Neuronal stem cell (in vitro differentiated cells): ENCODE measurements at regions not wholly inside any gene's neighbourhood (a gene's known extent, or its start where the extent isn't known, plus 50 kb on each side); places are given as distances from the start of the nearest gene placed in this dataset.

ENCODE experiments used
- DNase-seq: peaks from one replicate; pipeline ENCODE4 v3.0.0-alpha.2; 2013; ENCODE audit warnings: low spot score
- H2AFZ ChIP-seq: one replicate; pipeline ENCODE4 v1.6.1; 2013; ENCODE audit warnings: mild to moderate bottlenecking, low read length, inconsistent platforms
- H2AK5ac ChIP-seq: 2 replicates; pipeline ENCODE4 v1.6.1; 2013; ENCODE audit warnings: low read depth, mild to moderate bottlenecking, inconsistent platforms, low read length, moderate library complexity, mixed read lengths
- H2BK120ac ChIP-seq: 2 replicates; pipeline ENCODE4 v1.6.1; 2013; ENCODE audit warnings: low read depth, mild to moderate bottlenecking, inconsistent platforms, low read length, moderate library complexity, mixed read lengths
- H2BK12ac ChIP-seq: one replicate; pipeline ENCODE4 v1.6.1; 2013; ENCODE audit warnings: low read length, inconsistent platforms
- H2BK15ac ChIP-seq: 2 replicates; pipeline ENCODE4 v1.6.1; 2013; ENCODE audit warnings: mild to moderate bottlenecking, low read length, inconsistent platforms, mixed read lengths
- H2BK5ac ChIP-seq: one replicate; pipeline ENCODE4 v1.6.1; 2013; ENCODE audit warnings: inconsistent platforms, mild to moderate bottlenecking, low read length, moderate library complexity
- H3K14ac ChIP-seq: one replicate; pipeline ENCODE4 v1.6.1; 2013; ENCODE audit warnings: low read length, inconsistent platforms
- H3K18ac ChIP-seq: 2 replicates; pipeline ENCODE4 v1.6.1; 2013; ENCODE audit warnings: low read length, inconsistent platforms
- H3K23ac ChIP-seq: 2 replicates; pipeline ENCODE4 v1.6.1; 2013; ENCODE audit warnings: low read depth, mild to moderate bottlenecking, mixed read lengths, low read length, inconsistent platforms; ENCODE audit not compliant: poor library complexity
- H3K27ac ChIP-seq: replicated peaks from 3 replicates; pipeline ENCODE4 v1.5.1; 2013; ENCODE audit warnings: low read length, inconsistent platforms
- H3K27me3 ChIP-seq, 3 experiments: 2 replicates each; pipeline ENCODE4 v1.6.1; 2013; ENCODE audit warnings: low read length in 3 of 3, mild to moderate bottlenecking in 2 of 3, inconsistent platforms in 1 of 3, low read depth in 1 of 3, mixed read lengths in 1 of 3, moderate library complexity in 1 of 3; ENCODE audit not compliant: control insufficient read depth in 3 of 3, insufficient read depth in 3 of 3
- H3K36me3 ChIP-seq, 2 donors: replicated peaks in 1 of 2; 2 replicates each; pipeline ENCODE4 v1.6.1; 2013; ENCODE audit warnings: low read length in 2 of 2; ENCODE audit not compliant: control insufficient read depth in 2 of 2, insufficient read depth in 2 of 2
- H3K4ac ChIP-seq: 2 replicates; pipeline ENCODE4 v1.6.1; 2013; ENCODE audit warnings: inconsistent platforms, mild to moderate bottlenecking, low read length, moderate library complexity
- H3K4me1 ChIP-seq, 2 donors: 1 replicate in 1 of 2; 2 replicates in 1 of 2; pipeline ENCODE4 v1.6.1; 2013; ENCODE audit warnings: low read length in 2 of 2, low read depth in 1 of 2; ENCODE audit not compliant: control insufficient read depth in 2 of 2, insufficient read depth in 1 of 2
- H3K4me2 ChIP-seq: one replicate; pipeline ENCODE4 v1.6.1; 2013; ENCODE audit warnings: mild to moderate bottlenecking, low read length, inconsistent platforms; ENCODE audit not compliant: insufficient read depth, poor library complexity, severe bottlenecking
- H3K4me3 ChIP-seq, 2 donors: 2 replicates each; pipeline ENCODE4 v1.5.1; 2013; ENCODE audit warnings: low read length in 2 of 2, mild to moderate bottlenecking in 2 of 2, inconsistent platforms in 1 of 2, moderate library complexity in 1 of 2
- H3K79me1 ChIP-seq: one replicate; pipeline ENCODE4 v1.6.1; 2013; ENCODE audit warnings: low read depth, mild to moderate bottlenecking, inconsistent platforms, low read length, moderate library complexity
- H3K9ac ChIP-seq: one replicate; pipeline ENCODE4 v1.6.1; 2013; ENCODE audit warnings: mild to moderate bottlenecking, low read depth, low read length, inconsistent platforms; ENCODE audit not compliant: poor library complexity
- H3K9me3 ChIP-seq, 2 donors: replicated peaks in 1 of 2; 2 replicates each; pipeline versions ENCODE3 to v1.6.1; 2013; ENCODE audit warnings: low read length in 2 of 2, mild to moderate bottlenecking in 2 of 2, inconsistent platforms in 1 of 2, low read depth in 1 of 2, mixed read lengths in 1 of 2, moderate library complexity in 1 of 2; ENCODE audit not compliant: control insufficient read depth in 2 of 2, insufficient read depth in 1 of 2
- H4K8ac ChIP-seq: one replicate; pipeline ENCODE4 v1.6.1; 2013; ENCODE audit warnings: low read depth, mild to moderate bottlenecking, inconsistent platforms, low read length, moderate library complexity
- H4K91ac ChIP-seq: one replicate; pipeline ENCODE4 v1.6.1; 2013; ENCODE audit warnings: low read length, low read depth, mild to moderate bottlenecking, inconsistent platforms; ENCODE audit not compliant: poor library complexity
- WGBS, 2 donors: extraction: QIAGEN DNeasy Blood & Tissue Kit; methylation state at CpG; one replicate each; pipeline ENCODE4 v1.1.7; 2013; ENCODE audit warnings: missing lambda C conversion rate in 2 of 2, mixed read lengths in 1 of 2; ENCODE audit not compliant: insufficient read length in 2 of 2, insufficient replicate concordance in 1 of 2; ENCODE audit errors: extremely low coverage in 2 of 2; 5-methylcytosine and 5-hydroxymethylcytosine counted together

DNA sequence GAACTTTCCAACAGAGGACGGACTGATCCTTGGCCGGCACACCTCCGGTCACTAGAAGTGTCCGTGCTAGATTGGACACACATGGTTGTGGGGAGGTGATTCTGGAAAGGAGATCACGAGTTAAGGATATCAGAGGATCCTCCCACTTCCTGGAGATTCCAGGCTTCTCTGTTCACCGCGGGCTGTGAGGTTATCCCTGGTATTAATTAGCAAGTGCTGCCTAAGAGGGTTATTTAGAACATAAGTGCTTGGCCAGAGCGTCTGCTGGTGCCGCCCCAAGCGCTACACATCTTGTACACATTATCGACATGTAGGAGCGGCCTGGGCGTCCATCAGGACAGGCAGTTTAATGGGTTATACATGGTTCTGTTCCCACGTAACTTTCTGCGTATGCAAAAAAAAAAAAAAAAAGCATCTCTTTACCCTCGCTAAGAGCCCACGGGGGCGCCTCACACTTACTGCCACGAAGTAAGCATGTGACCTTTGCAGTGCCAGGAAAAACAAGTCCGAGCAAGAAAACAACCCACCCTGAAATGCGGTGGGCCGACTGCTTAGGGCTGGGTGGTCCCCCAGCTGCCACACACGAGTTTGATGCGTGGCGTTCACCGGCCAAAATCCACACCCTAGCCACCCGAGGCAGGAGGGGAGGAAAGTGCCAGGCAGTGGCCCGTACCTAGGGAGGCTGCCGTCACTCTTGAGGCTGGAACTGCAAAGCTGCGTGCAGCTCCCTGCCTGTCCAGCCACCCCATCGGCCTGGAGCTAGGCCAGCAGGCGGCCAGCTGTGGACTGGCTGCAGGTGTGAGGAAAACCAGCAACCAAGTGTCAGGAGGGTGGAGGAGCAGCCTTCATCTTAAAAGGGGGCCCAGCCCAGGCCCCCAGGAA lies 78.0 kb downstream of the CPN2 start:
- Histone ChIP-seq H3K9ac (no peak overlapping the region), H3K27me3 (no peaks in the 10 kb centered on the region), H3K23ac (peak overlapping the region; percentile 38), H3K4me1 (peaks cover 38 to 44% of the 10 kb centered on the region in 2 donors), H3K4ac (peak overlapping the region; percentile 39), H2BK12ac (peak overlapping the region; percentile 98), H2BK5ac (peak overlapping the region; percentile 47), H3K79me1 (no peaks in the 10 kb centered on the region), H2BK120ac (no peak overlapping the region), H2BK15ac (peak overlapping the region; percentile 55), H3K9me3 (no peaks in the 10 kb centered on the region), H2AK5ac (peak overlapping the region; percentile 81), H2AFZ (no peak overlapping the region), H3K4me3 (no peak overlapping the region), H3K27ac (no peak overlapping the region), H3K18ac (peak overlapping the region; percentile 87), H3K36me3 (no peaks in the 10 kb centered on the region), H3K4me2 (no peak overlapping the region), H4K91ac (no peak overlapping the region), H3K14ac (no peak overlapping the region), H4K8ac (no peak overlapping the region)
- DNase-seq = no peak
- no CpG with 5 or more reads among the region's 32 CpGs for WGBS, 2 donors

DNA sequence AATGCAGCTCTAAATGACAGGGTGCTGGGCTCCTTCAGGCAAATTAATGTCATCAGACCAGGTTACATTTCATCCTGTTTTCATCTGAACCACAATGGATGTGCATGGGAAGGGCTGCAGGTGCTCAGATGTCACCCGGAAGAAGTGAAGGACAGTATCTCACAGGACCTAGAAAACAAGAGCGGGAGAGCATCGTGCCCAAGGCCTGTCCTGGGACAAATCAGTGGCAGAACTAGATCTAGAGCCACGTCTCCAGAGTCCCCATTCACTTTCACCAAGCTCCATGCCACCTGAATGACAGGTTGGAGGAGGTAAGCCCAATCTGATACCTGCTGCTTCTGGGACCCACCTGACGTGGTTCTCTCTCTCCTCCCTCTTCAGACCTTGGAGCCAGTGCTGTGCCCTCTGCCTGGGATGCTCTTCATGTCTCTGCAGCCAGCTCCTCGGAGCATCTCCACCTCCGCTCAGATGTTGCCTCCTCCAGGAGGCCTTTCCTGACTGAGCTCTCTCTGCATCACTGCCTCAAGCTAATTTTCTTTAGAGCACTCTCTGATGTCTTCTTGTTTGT lies 77.3 kb downstream of the CPN2 start:
- H4K8ac ChIP-seq = no peak overlapping the region
- no peaks in the 10 kb centered on the region for H3K27me3 ChIP-seq
- no peak overlapping the region for H3K4me2 ChIP-seq
- H2BK12ac ChIP-seq = peak overlapping the region; percentile 49
- H4K91ac ChIP-seq = no peak overlapping the region
- no peaks in the 10 kb centered on the region for H3K79me1 ChIP-seq
- H3K23ac ChIP-seq = no peak overlapping the region
- WGBS, 2 donors = no CpG with 5 or more reads among the region's 7 CpGs
- DNase-seq = no peak
- H3K4ac ChIP-seq = no peak overlapping the region
- no peaks in the 10 kb centered on the region for H3K9me3 ChIP-seq
- H3K4me3 ChIP-seq = no peak overlapping the region
- peak overlapping the region; percentile 81 for H2AK5ac ChIP-seq
- H3K27ac ChIP-seq = no peak overlapping the region
- H3K18ac ChIP-seq = peak overlapping the region; percentile 5
- no peak overlapping the region for H2AFZ ChIP-seq
- H3K36me3 ChIP-seq = no peaks in the 10 kb centered on the region
- H3K4me1 ChIP-seq = peaks cover 42 to 48% of the 10 kb centered on the region in 2 donors
- H2BK5ac ChIP-seq = peak overlapping the region; percentile 47
- peak overlapping the region; percentile 55 for H2BK15ac ChIP-seq
- H2BK120ac ChIP-seq = no peak overlapping the region
- no peak overlapping the region for H3K14ac ChIP-seq
- no peak overlapping the region for H3K9ac ChIP-seq

GRCh38 chr3:194274424-194275085 lies 76.6 kb downstream of the CPN2 start:
- H4K8ac ChIP-seq = no peak overlapping the region
- no peaks in the 10 kb centered on the region for H3K36me3 ChIP-seq
- no peaks in the 10 kb centered on the region for H3K9me3 ChIP-seq
- peak overlapping the region; percentile 36 for H3K27ac ChIP-seq
- no peak overlapping the region for H2AK5ac ChIP-seq
- H2BK5ac ChIP-seq = no peak overlapping the region
- H3K4me1 ChIP-seq = peaks cover 42 to 48% of the 10 kb centered on the region in 2 donors
- no peak overlapping the region for H3K23ac ChIP-seq
- H2BK15ac ChIP-seq = no peak overlapping the region
- no peak overlapping the region for H2BK12ac ChIP-seq
- no CpG with 5 or more reads among the region's 4 CpGs for WGBS, 2 donors
- H3K79me1 ChIP-seq = no peaks in the 10 kb centered on the region
- H3K18ac ChIP-seq = no peak overlapping the region
- H3K14ac ChIP-seq = no peak overlapping the region
- H3K4ac ChIP-seq = no peak overlapping the region
- peaks cover 0 to 2% (median 0%) of the 10 kb centered on the region in 3 experiments for H3K27me3 ChIP-seq
- peak overlapping the region; percentile 58 for H2AFZ ChIP-seq
- H3K9ac ChIP-seq = no peak overlapping the region
- no peak overlapping the region for H4K91ac ChIP-seq
- H2BK120ac ChIP-seq = no peak overlapping the region
- no peak overlapping the region for H3K4me3 ChIP-seq
- H3K4me2 ChIP-seq = peak overlapping the region; percentile 11
- no peak for DNase-seq

DNA sequence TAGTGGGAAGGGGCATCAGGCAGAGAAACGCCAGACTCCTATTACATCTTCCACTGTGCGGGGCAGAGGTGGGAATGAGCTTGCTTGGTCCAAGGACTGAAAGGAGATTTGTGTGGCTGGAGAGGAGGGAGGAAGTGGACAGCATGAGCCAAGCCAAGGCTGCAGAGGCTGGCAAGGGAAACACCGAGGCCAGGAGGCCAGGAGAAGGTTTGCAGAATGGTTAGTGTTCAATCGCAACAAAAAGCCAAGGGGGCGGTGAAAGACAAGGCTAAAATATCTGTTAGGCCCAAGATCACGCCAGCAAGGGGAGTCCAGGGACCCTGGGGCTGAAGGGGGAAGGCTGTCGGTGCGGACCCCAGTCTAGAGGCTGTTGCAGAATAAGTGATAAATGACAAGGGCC lies 75.8 kb downstream of the CPN2 start:
- no peaks in the 10 kb centered on the region for H3K36me3 ChIP-seq
- no peak overlapping the region for H2BK15ac ChIP-seq
- no peak for DNase-seq
- no peak overlapping the region for H3K9ac ChIP-seq
- H3K27ac ChIP-seq = peak overlapping the region; percentile 36
- no peak overlapping the region for H4K91ac ChIP-seq
- no peak overlapping the region for H2BK120ac ChIP-seq
- H3K18ac ChIP-seq = peak overlapping the region; percentile 61
- H3K23ac ChIP-seq = no peak overlapping the region
- no peak overlapping the region for H3K4me3 ChIP-seq
- H2BK5ac ChIP-seq = no peak overlapping the region
- H3K4me2 ChIP-seq = no peak overlapping the region
- H3K79me1 ChIP-seq = no peaks in the 10 kb centered on the region
- WGBS, 2 donors = no CpG with 5 or more reads among the region's 8 CpGs
- H3K14ac ChIP-seq = no peak overlapping the region
- peak overlapping the region; percentile 23 for H2AK5ac ChIP-seq
- H2BK12ac ChIP-seq = peak overlapping the region; percentile 3
- H4K8ac ChIP-seq = no peak overlapping the region
- peaks cover 0 to 2% (median 0%) of the 10 kb centered on the region in 3 experiments for H3K27me3 ChIP-seq
- H3K9me3 ChIP-seq = no peaks in the 10 kb centered on the region
- no peak overlapping the region for H3K4ac ChIP-seq
- H2AFZ ChIP-seq = peak overlapping the region; percentile 58
- peaks cover 42 to 48% of the 10 kb centered on the region in 2 donors for H3K4me1 ChIP-seq
